Mucosa of descending colon (tissue), 3 donors: ENCODE measurements at regions not wholly inside any gene's neighbourhood (a gene's known extent, or its start where the extent isn't known, plus 50 kb on each side); places are given as distances from the start of the nearest gene placed in this dataset.

ENCODE experiments used
- ATAC-seq: fragments of 200-7000 bp; cut with Tn5 transposase; one replicate; pipeline ENCODE4 v1.9.1; 2020; ENCODE audit warnings: mild to moderate bottlenecking, moderate library complexity
- DNase-seq, 3 donors: peaks; one replicate each; pipeline ENCODE4 v3.0.0-alpha.2; 2020
- H3K36me3 ChIP-seq: fragments of 200-600 bp; one replicate; pipeline ENCODE4 v1.8.0; 2021; ENCODE audit warnings: low read depth, mild to moderate bottlenecking
- H3K4me1 ChIP-seq: fragments of 200-600 bp; one replicate; pipeline ENCODE4 v1.8.0; 2021; ENCODE audit warnings: low read depth, mild to moderate bottlenecking
- H3K4me3 ChIP-seq: fragments of 200-600 bp; one replicate; pipeline ENCODE4 v1.8.0; 2021; ENCODE audit warnings: mild to moderate bottlenecking
- H3K9me3 ChIP-seq: fragments of 200-600 bp; one replicate; pipeline ENCODE4 v1.8.0; 2021; ENCODE audit warnings: mild to moderate bottlenecking
- CTCF ChIP-seq: fragments of 200-600 bp; IDR thresholded peaks from one replicate; pipeline ENCODE4 v1.8.0; 2022; ENCODE audit warnings: antibody characterized with exemption, mild to moderate bottlenecking
- intact Hi-C, 2 donors: fragments of 100-400 bp; cut with DNase I in 1 of 2; cut with micrococcal nuclease in 1 of 2; formaldehyde crosslinking; loops; one replicate each; pipeline versions ENCODE4 v1.11.0 to v1.11.1; 2022; cut with DNase I, micrococcal nuclease
- donor health status: DM: no; HTN: no; CAD: no; lungs with moderate emphysema.
- donor health status: DM: no; HTN: no; CAD: no.
- donor health status: DM: no; HTN: yes; CAD: no.

- Histone ChIP-seq H3K9me3 (peaks cover 7% of the 10 kb centered on the region), H3K4me3 (no peak overlapping the region), H3K4me1 (no peaks in the 10 kb centered on the region), H3K36me3 (no peaks in the 10 kb centered on the region)
- DNase-seq, result no peak
- ATAC-seq, result no peak
- TF ChIP-seq CTCF, result no peak
- intact Hi-C loops, result loop anchor here in 1 of 2 donors (10.0 kb wide), 1 partner anchor 640 kb away; no protein-coding TSS in a partner anchor
Observed at GRCh38 chr1:181174861-181175260, 86.4 kb downstream of the IER5 start.

GRCh38 chr1:181175356-181175910 is 86.9 kb downstream of the IER5 start:
- H3K4me1 ChIP-seq, result no peaks in the 10 kb centered on the region
- no peak overlapping the region for H3K4me3 ChIP-seq
- intact Hi-C loops, result loop anchor here in 1 of 2 donors (10.0 kb wide), 1 partner anchor 641 kb away; no protein-coding TSS in a partner anchor
- no peak for TF ChIP-seq CTCF
- peaks cover 7% of the 10 kb centered on the region for H3K9me3 ChIP-seq
- no peak for ATAC-seq
- no peaks in the 10 kb centered on the region for H3K36me3 ChIP-seq
- DNase-seq, result no peak

GRCh38 chr1:181175955-181176354 is 87.5 kb downstream of the IER5 start:
- ATAC-seq (no peak), DNase-seq (no peak)
- Histone ChIP-seq H3K4me1 (no peaks in the 10 kb centered on the region), H3K36me3 (no peaks in the 10 kb centered on the region), H3K9me3 (peaks cover 7% of the 10 kb centered on the region), H3K4me3 (no peak overlapping the region)
- TF ChIP-seq CTCF, result no peak
- intact Hi-C loops, result loop anchor here in 1 of 2 donors (10.0 kb wide), 1 partner anchor 641 kb away; no protein-coding TSS in a partner anchor

- Histone ChIP-seq H3K4me1 (no peaks in the 10 kb centered on the region), H3K36me3 (no peaks in the 10 kb centered on the region), H3K4me3 (no peak overlapping the region), H3K9me3 (no peaks in the 10 kb centered on the region)
- ATAC-seq (no peak), DNase-seq (no peak)
- TF ChIP-seq CTCF, result no peak
- intact Hi-C loops, result loop anchor here in 1 of 2 donors (10.0 kb wide), 1 partner anchor 644 kb away; no protein-coding TSS in a partner anchor
Observed at GRCh38 chr1:181178241-181178879, 89.9 kb downstream of the IER5 start.

- no peak for TF ChIP-seq CTCF
Observed at GRCh38 chr1:181179279-181179986, 90.9 kb downstream of the IER5 start.

More at GRCh38 chr1:181179279-181179986, 90.9 kb downstream of the IER5 start:
- ATAC-seq (no peak), DNase-seq (no peak)
- no peaks in the 10 kb centered on the region for H3K36me3 ChIP-seq
- intact Hi-C loops, result loop anchor here in 1 of 2 donors (10.0 kb wide), 1 partner anchor 645 kb away; no protein-coding TSS in a partner anchor
- H3K4me3 ChIP-seq, result no peak overlapping the region
- H3K4me1 ChIP-seq, result no peaks in the 10 kb centered on the region
- no peaks in the 10 kb centered on the region for H3K9me3 ChIP-seq
